Mesothelial cell of epicardium (in vitro differentiated cells): ENCODE measurements at regions not wholly inside any gene's neighbourhood (a gene's known extent, or its start where the extent isn't known, plus 50 kb on each side); places are given as distances from the start of the nearest gene placed in this dataset.

ENCODE experiments used
- DNase-seq, 2 experiments: peaks; one replicate each; pipeline ENCODE4 v3.0.0; 2021; ENCODE audit warnings: low spot score in 2 of 2; ENCODE audit not compliant: unreplicated experiment in 2 of 2
- H3K27ac Mint-ChIP-seq: 2 replicates; pipeline ENCODE4 v1.8.0; 2021; ENCODE audit warnings: mixed read lengths
- H3K27me3 Mint-ChIP-seq: 2 replicates; pipeline ENCODE4 v1.8.0; 2021; ENCODE audit warnings: low read depth, mixed read lengths
- H3K36me3 Mint-ChIP-seq: 2 replicates; pipeline ENCODE4 v1.8.0; 2021; ENCODE audit warnings: mixed read lengths
- H3K4me1 Mint-ChIP-seq: 2 replicates; pipeline ENCODE4 v1.8.0; 2021; ENCODE audit warnings: mixed read lengths
- H3K4me3 Mint-ChIP-seq: 2 replicates; pipeline ENCODE4 v1.8.0; 2021; ENCODE audit warnings: mild to moderate bottlenecking, moderate library complexity, mixed read lengths
- H3K9me3 Mint-ChIP-seq: 2 replicates; pipeline ENCODE4 v1.8.0; 2021; ENCODE audit warnings: mixed read lengths
- CTCF ChIP-seq: fragments of 200-600 bp; sonication (generic); IDR thresholded peaks from one replicate; pipeline ENCODE4 v1.5.0; 2021; ENCODE audit warnings: antibody characterized with exemption; ENCODE audit not compliant: unreplicated experiment

GRCh38 chr3:178439504-178439903, 96.7 kb upstream of the KCNMB2 start:
- Mint-ChIP-seq H3K27ac (no peak overlapping the region), H3K27me3 (no peaks in the 10 kb centered on the region), H3K4me3 (no peak overlapping the region), H3K9me3 (no peaks in the 10 kb centered on the region), H3K4me1 (peaks cover 28% of the 10 kb centered on the region), H3K36me3 (no peaks in the 10 kb centered on the region)
- DNase-seq, result no peak
- TF ChIP-seq CTCF, result no peak

- H3K27ac Mint-ChIP-seq, result no peak overlapping the region
Observed at GRCh38 chr3:178440043-178440442, 96.2 kb upstream of the KCNMB2 start.

GRCh38 chr3:178443634-178444033, 92.6 kb upstream of the KCNMB2 start:
- Mint-ChIP-seq H3K27me3 (no peaks in the 10 kb centered on the region), H3K27ac (no peak overlapping the region), H3K4me3 (no peak overlapping the region), H3K36me3 (no peaks in the 10 kb centered on the region), H3K4me1 (peaks cover 8% of the 10 kb centered on the region), H3K9me3 (peaks cover 11% of the 10 kb centered on the region)
- no peak for DNase-seq
- no peak for TF ChIP-seq CTCF

More at GRCh38 chr3:178440043-178440442, 96.2 kb upstream of the KCNMB2 start:
- peaks cover 27% of the 10 kb centered on the region for H3K4me1 Mint-ChIP-seq
- no peaks in the 10 kb centered on the region for H3K27me3 Mint-ChIP-seq
- no peak for DNase-seq
- H3K36me3 Mint-ChIP-seq, result no peaks in the 10 kb centered on the region
- no peaks in the 10 kb centered on the region for H3K9me3 Mint-ChIP-seq
- TF ChIP-seq CTCF, result no peak
- no peak overlapping the region for H3K4me3 Mint-ChIP-seq

GRCh38 chr3:178445139-178445538, 91.1 kb upstream of the KCNMB2 start:
- H3K4me1 Mint-ChIP-seq, result peaks cover 3% of the 10 kb centered on the region
- no peak for DNase-seq
- H3K9me3 Mint-ChIP-seq, result peaks cover 18% of the 10 kb centered on the region
- H3K27me3 Mint-ChIP-seq, result no peaks in the 10 kb centered on the region
- H3K36me3 Mint-ChIP-seq, result no peaks in the 10 kb centered on the region
- TF ChIP-seq CTCF, result no peak
- H3K4me3 Mint-ChIP-seq, result no peak overlapping the region
- H3K27ac Mint-ChIP-seq, result no peak overlapping the region

GRCh38 chr3:178446059-178446458, 90.2 kb upstream of the KCNMB2 start:
- Mint-ChIP-seq H3K36me3 (no peaks in the 10 kb centered on the region), H3K9me3 (peaks cover 18% of the 10 kb centered on the region), H3K27me3 (no peaks in the 10 kb centered on the region), H3K4me1 (peaks cover 5% of the 10 kb centered on the region), H3K4me3 (no peak overlapping the region), H3K27ac (no peak overlapping the region)
- DNase-seq, result no peak
- no peak for TF ChIP-seq CTCF

GRCh38 chr3:178450476-178450875, 85.8 kb upstream of the KCNMB2 start:
- Mint-ChIP-seq H3K36me3 (no peaks in the 10 kb centered on the region), H3K9me3 (peaks cover 20% of the 10 kb centered on the region), H3K4me1 (peaks cover 4% of the 10 kb centered on the region), H3K4me3 (no peak overlapping the region), H3K27me3 (no peaks in the 10 kb centered on the region), H3K27ac (no peak overlapping the region)
- DNase-seq, result no peak
- no peak for TF ChIP-seq CTCF
